ENCODE measurements at regions not wholly inside any gene's neighbourhood (a gene's known extent, or its start where the extent isn't known, plus 50 kb on each side); places are given as distances from the start of the nearest gene placed in this dataset.
"Not testable (repeated sequence)": the region's sequence is repeated elsewhere in the genome, so short reads cannot be mapped to it uniquely, and the experiment has no call there.

GRCh38 chr15:20251214-20252005 lies 290.2 kb downstream of the GOLGA6L6 start:
- in situ Hi-C loops (cut with HindIII; ENCODE audit: low pct_unique_long_range_greater_than_20kb, low sequenced_read_pairs); DNase-seq (ENCODE audit: low read depth, low spot score); H3K27me3 ChIP-seq (ENCODE audit: control insufficient read depth, insufficient read depth, low read length); H3K9me3 ChIP-seq (ENCODE audit: control insufficient read depth, insufficient read depth, low read depth, low read length); intact Hi-C loops (cut with micrococcal nuclease; ENCODE audit: unreplicated experiment); BruUV-seq (replicated peaks); H3K4me1 ChIP-seq (ENCODE audit: control insufficient read depth, insufficient read depth, low read length); H3K27ac ChIP-seq (ENCODE audit: low read length); POLR2A ChIA-PET; H3K4me3 ChIP-seq (ENCODE audit: low read depth in 2 of 2, low read length in 2 of 2); CTCF ChIA-PET; H3K36me3 ChIP-seq (ENCODE audit: control insufficient read depth, insufficient read depth, low read length): not testable (repeated sequence)
- peak; percentile 26; the same call in 1 of the 2 replicates for ATAC-seq

- DNase-seq (ENCODE audit: low read depth, low spot score); H3K4me3 ChIP-seq (ENCODE audit: low read depth in 2 of 2, low read length in 2 of 2); intact Hi-C loops (cut with micrococcal nuclease; ENCODE audit: unreplicated experiment); H3K27me3 ChIP-seq (ENCODE audit: control insufficient read depth, insufficient read depth, low read length); POLR2A ChIA-PET; BruUV-seq (replicated peaks); ATAC-seq; H3K36me3 ChIP-seq (ENCODE audit: control insufficient read depth, insufficient read depth, low read length); H3K27ac ChIP-seq (ENCODE audit: low read length); CTCF ChIA-PET; H3K4me1 ChIP-seq (ENCODE audit: control insufficient read depth, insufficient read depth, low read length); in situ Hi-C loops (cut with HindIII; ENCODE audit: low pct_unique_long_range_greater_than_20kb, low sequenced_read_pairs); H3K9me3 ChIP-seq (ENCODE audit: control insufficient read depth, insufficient read depth, low read depth, low read length): not testable (repeated sequence)
Observed at GRCh38 chr15:20250206-20250605, 291.4 kb downstream of the GOLGA6L6 start.

GRCh38 chr15:20249677-20249970 lies 292.0 kb downstream of the GOLGA6L6 start:
- BruUV-seq (replicated peaks); CTCF ChIA-PET; H3K4me1 ChIP-seq (ENCODE audit: control insufficient read depth, insufficient read depth, low read length); intact Hi-C loops (cut with micrococcal nuclease; ENCODE audit: unreplicated experiment); H3K36me3 ChIP-seq (ENCODE audit: control insufficient read depth, insufficient read depth, low read length); ATAC-seq; POLR2A ChIA-PET; H3K27ac ChIP-seq (ENCODE audit: low read length); H3K4me3 ChIP-seq (ENCODE audit: low read depth in 2 of 2, low read length in 2 of 2); in situ Hi-C loops (cut with HindIII; ENCODE audit: low pct_unique_long_range_greater_than_20kb, low sequenced_read_pairs); DNase-seq (ENCODE audit: low read depth, low spot score); H3K9me3 ChIP-seq (ENCODE audit: control insufficient read depth, insufficient read depth, low read depth, low read length); H3K27me3 ChIP-seq (ENCODE audit: control insufficient read depth, insufficient read depth, low read length): not testable (repeated sequence)

- H3K9me3 ChIP-seq (ENCODE audit: control insufficient read depth, insufficient read depth, low read depth, low read length); H3K36me3 ChIP-seq (ENCODE audit: control insufficient read depth, insufficient read depth, low read length); BruUV-seq (replicated peaks); H3K27ac ChIP-seq (ENCODE audit: low read length); H3K27me3 ChIP-seq (ENCODE audit: control insufficient read depth, insufficient read depth, low read length); CTCF ChIA-PET; POLR2A ChIA-PET; DNase-seq (ENCODE audit: low read depth, low spot score); H3K4me3 ChIP-seq (ENCODE audit: low read depth in 2 of 2, low read length in 2 of 2); intact Hi-C loops (cut with micrococcal nuclease; ENCODE audit: unreplicated experiment); H3K4me1 ChIP-seq (ENCODE audit: control insufficient read depth, insufficient read depth, low read length); in situ Hi-C loops (cut with HindIII; ENCODE audit: low pct_unique_long_range_greater_than_20kb, low sequenced_read_pairs): not testable (repeated sequence)
- ATAC-seq, result peak; percentile 10; the same call in 1 of the 2 replicates
Observed at GRCh38 chr15:20248434-20248833, 293.2 kb downstream of the GOLGA6L6 start.

GRCh38 chr15:20247137-20247536 lies 294.5 kb downstream of the GOLGA6L6 start:
- H3K4me3 ChIP-seq (ENCODE audit: low read depth in 2 of 2, low read length in 2 of 2); H3K27ac ChIP-seq (ENCODE audit: low read length); intact Hi-C loops (cut with micrococcal nuclease; ENCODE audit: unreplicated experiment); DNase-seq (ENCODE audit: low read depth, low spot score); H3K36me3 ChIP-seq (ENCODE audit: control insufficient read depth, insufficient read depth, low read length); in situ Hi-C loops (cut with HindIII; ENCODE audit: low pct_unique_long_range_greater_than_20kb, low sequenced_read_pairs); H3K4me1 ChIP-seq (ENCODE audit: control insufficient read depth, insufficient read depth, low read length); BruUV-seq (replicated peaks); CTCF ChIA-PET; H3K9me3 ChIP-seq (ENCODE audit: control insufficient read depth, insufficient read depth, low read depth, low read length); H3K27me3 ChIP-seq (ENCODE audit: control insufficient read depth, insufficient read depth, low read length); POLR2A ChIA-PET; ATAC-seq: not testable (repeated sequence)

GRCh38 chr15:20246624-20247023 lies 295.0 kb downstream of the GOLGA6L6 start:
- H3K27ac ChIP-seq (ENCODE audit: low read length); H3K9me3 ChIP-seq (ENCODE audit: control insufficient read depth, insufficient read depth, low read depth, low read length); intact Hi-C loops (cut with micrococcal nuclease; ENCODE audit: unreplicated experiment); H3K27me3 ChIP-seq (ENCODE audit: control insufficient read depth, insufficient read depth, low read length); H3K36me3 ChIP-seq (ENCODE audit: control insufficient read depth, insufficient read depth, low read length); CTCF ChIA-PET; ATAC-seq; in situ Hi-C loops (cut with HindIII; ENCODE audit: low pct_unique_long_range_greater_than_20kb, low sequenced_read_pairs); POLR2A ChIA-PET; H3K4me3 ChIP-seq (ENCODE audit: low read depth in 2 of 2, low read length in 2 of 2); H3K4me1 ChIP-seq (ENCODE audit: control insufficient read depth, insufficient read depth, low read length); DNase-seq (ENCODE audit: low read depth, low spot score); BruUV-seq (replicated peaks): not testable (repeated sequence)

GRCh38 chr15:20245856-20246255 lies 295.7 kb downstream of the GOLGA6L6 start:
- POLR2A ChIA-PET; in situ Hi-C loops (cut with HindIII; ENCODE audit: low pct_unique_long_range_greater_than_20kb, low sequenced_read_pairs); H3K27ac ChIP-seq (ENCODE audit: low read length); DNase-seq (ENCODE audit: low read depth, low spot score); BruUV-seq (replicated peaks); H3K9me3 ChIP-seq (ENCODE audit: control insufficient read depth, insufficient read depth, low read depth, low read length); ATAC-seq; intact Hi-C loops (cut with micrococcal nuclease; ENCODE audit: unreplicated experiment); H3K27me3 ChIP-seq (ENCODE audit: control insufficient read depth, insufficient read depth, low read length); H3K4me3 ChIP-seq (ENCODE audit: low read depth in 2 of 2, low read length in 2 of 2); H3K36me3 ChIP-seq (ENCODE audit: control insufficient read depth, insufficient read depth, low read length); H3K4me1 ChIP-seq (ENCODE audit: control insufficient read depth, insufficient read depth, low read length); CTCF ChIA-PET: not testable (repeated sequence)

GRCh38 chr15:20244792-20245191 lies 296.8 kb downstream of the GOLGA6L6 start:
- POLR2A ChIA-PET; H3K4me1 ChIP-seq (ENCODE audit: control insufficient read depth, insufficient read depth, low read length); H3K36me3 ChIP-seq (ENCODE audit: control insufficient read depth, insufficient read depth, low read length); H3K9me3 ChIP-seq (ENCODE audit: control insufficient read depth, insufficient read depth, low read depth, low read length); H3K4me3 ChIP-seq (ENCODE audit: low read depth in 2 of 2, low read length in 2 of 2); H3K27me3 ChIP-seq (ENCODE audit: control insufficient read depth, insufficient read depth, low read length); BruUV-seq (replicated peaks); DNase-seq (ENCODE audit: low read depth, low spot score); in situ Hi-C loops (cut with HindIII; ENCODE audit: low pct_unique_long_range_greater_than_20kb, low sequenced_read_pairs); intact Hi-C loops (cut with micrococcal nuclease; ENCODE audit: unreplicated experiment); H3K27ac ChIP-seq (ENCODE audit: low read length): not testable (repeated sequence)
- ATAC-seq, result 0 out of 2 replicates have a peak, but pooled peaks have one; percentile 36
- CTCF ChIA-PET, result interaction anchor here (0.6 kb wide), 1 partner anchor 111 kb away, joined by 5 read pairs; no protein-coding TSS in a partner anchor

Data from Panc1 (cell line).